Esophagus squamous epithelium (tissue), 4 donors: ENCODE measurements at regions not wholly inside any gene's neighbourhood (a gene's known extent, or its start where the extent isn't known, plus 50 kb on each side); places are given as distances from the start of the nearest gene placed in this dataset.

Experiments used
- CTCF ChIP-seq, 6 experiments: fragments of 450-650 bp in 4 of 6; fragments of 200-600 bp in 2 of 6; sonication (generic) in 2 of 6; IDR thresholded peaks; one replicate each; pipeline ENCODE4 v1.5.1; 2016 to 2019; ENCODE audit warnings: antibody characterized with exemption in 6 of 6, mild to moderate bottlenecking in 4 of 6, moderate library complexity in 4 of 6
- POLR2A ChIP-seq, 4 donors: fragments of 450-650 bp; IDR thresholded peaks; one replicate each; pipeline ENCODE4 v1.6.1; 2017; ENCODE audit warnings: antibody characterized with exemption in 4 of 4, mild to moderate bottlenecking in 4 of 4, moderate library complexity in 3 of 4

- TF ChIP-seq POLR2A (IDR thresholded peaks at IDR 0.05) (no peak), CTCF (IDR thresholded peaks at IDR 0.05) (no peak)
These were observed 161.3 kb upstream of the MEIS2 start for GRCh38 chr15:37261685-37262084.
